ENCODE measurements at regions not wholly inside any gene's neighbourhood (a gene's known extent, or its start where the extent isn't known, plus 50 kb on each side); places are given as distances from the start of the nearest gene placed in this dataset.
A peak's percentile ranks its signal among the peaks of the same experiment; 100 is the strongest.

GRCh38 chr11:28582506-28582905 is 474.3 kb downstream of the METTL15 start:
- DNase-seq = no peak

DNA sequence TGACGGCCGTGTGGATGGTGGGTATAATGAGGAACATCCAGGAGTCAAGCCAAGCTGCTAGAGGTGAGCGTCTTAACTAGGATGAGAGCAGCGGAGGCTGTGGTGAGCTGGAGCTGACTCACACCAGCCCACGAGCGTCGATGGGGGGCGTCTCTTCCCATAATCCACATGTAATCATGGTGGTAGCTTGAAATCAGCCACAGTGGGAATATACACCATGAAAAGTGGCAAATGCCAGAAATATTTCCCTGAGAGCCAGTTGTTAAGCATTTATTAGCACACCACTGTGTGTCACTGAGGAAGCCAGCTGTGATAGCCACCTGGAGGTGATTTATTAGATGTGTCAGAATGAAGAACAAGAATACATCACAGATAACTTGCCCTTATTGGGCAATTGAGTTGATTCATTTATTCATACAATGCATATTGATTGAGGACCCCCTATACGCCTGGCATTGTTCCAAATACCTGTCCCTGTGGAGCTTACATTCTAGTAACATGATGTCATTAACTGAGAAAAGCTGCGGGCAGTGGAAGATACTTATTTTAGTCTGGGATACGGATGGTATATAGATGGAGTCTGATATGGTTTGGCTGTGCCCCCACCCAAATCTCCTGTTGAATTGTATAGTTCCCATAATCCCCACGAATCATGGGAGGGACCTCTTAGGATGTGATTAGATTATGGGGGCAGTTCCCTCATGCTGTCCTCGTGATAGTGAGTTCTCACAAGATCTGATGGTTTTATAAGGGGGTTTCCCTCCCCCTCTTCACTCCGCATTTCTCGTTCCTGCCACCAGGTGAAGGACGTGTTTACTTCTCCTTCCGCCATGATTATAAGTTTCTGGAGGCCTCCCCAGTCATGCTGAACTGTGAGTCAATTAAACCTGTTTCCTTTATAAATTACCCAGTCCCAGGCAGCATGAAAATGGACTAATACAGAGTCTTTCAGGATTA is 473.4 kb downstream of the METTL15 start:
- no peak for DNase-seq

- no peak for DNase-seq
Observed at GRCh38 chr11:28571371-28571770, 463.2 kb downstream of the METTL15 start.

DNA sequence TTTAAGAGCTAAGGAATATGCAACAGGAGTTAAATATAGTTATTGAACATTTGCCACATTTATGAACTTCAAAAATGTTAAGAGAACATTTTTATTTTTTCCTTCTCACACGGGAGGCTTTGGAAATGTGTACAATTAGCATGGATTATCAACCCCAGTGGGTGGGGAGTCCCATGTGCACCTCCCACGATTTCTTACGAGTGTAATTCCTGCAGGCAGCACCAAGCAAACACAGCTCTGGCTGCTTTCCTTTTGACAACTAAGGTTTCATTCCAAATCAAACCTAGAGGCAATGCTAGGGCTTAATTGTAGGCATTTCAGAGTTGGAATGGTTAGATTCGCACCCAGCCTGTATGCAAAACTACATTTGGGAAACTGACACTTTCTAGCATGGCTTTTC is 460.9 kb downstream of the METTL15 start:
- DNase-seq = no peak

DNA sequence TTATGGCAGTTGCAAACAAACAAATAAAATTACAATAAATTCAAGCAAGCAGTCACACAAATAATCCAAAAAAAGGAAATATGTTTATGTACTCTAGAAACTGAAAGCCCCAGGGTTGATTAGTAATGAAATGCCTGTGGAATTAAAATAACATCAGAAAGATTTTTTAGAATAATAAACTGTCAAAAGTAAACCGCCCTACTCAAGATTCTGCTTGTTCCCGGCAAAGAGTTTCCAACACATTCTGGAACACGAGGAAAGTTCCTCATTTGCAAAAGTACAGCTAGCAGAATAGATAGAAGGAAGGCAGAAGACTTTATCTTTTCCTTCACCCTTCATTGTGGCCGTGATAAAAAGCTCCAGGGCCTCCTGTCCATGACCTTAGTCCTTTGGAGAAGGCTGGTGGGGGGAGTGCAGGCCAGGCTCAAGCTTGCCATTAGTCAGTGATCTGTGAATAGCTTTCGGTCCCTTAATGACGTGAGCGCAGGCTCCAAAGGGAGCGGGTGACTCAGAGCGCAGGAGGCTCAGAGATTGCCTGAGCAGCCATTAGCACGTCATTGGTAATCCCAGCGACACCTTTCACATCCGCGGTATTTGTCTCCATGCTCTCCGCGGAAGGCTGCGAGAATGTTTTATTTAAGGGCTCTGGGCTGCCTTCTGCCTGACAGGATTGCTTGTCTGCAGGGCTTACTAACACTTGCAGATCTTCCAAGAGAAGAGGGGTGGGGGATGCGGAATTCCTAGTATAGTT is 458.3 kb downstream of the METTL15 start:
- no peak for DNase-seq

GRCh38 chr11:28559492-28559891 is 451.3 kb downstream of the METTL15 start:
- DNase-seq = no peak

GRCh38 chr11:28547321-28547741 is 439.1 kb downstream of the METTL15 start:
- DNase-seq = no peak

- no peak for DNase-seq
Observed at GRCh38 chr11:28545536-28545935, 437.3 kb downstream of the METTL15 start.

- no peak for DNase-seq
Observed at GRCh38 chr11:28542561-28542960, 434.4 kb downstream of the METTL15 start.

GRCh38 chr11:28539239-28540030 is 431.2 kb downstream of the METTL15 start:
- DNase-seq = no peak

GRCh38 chr11:28537822-28538221 is 429.6 kb downstream of the METTL15 start:
- DNase-seq = no peak

- DNase-seq = no peak
Observed at GRCh38 chr11:28536504-28537267, 428.5 kb downstream of the METTL15 start.

- DNase-seq = no peak
Observed at GRCh38 chr11:28535677-28536076, 427.5 kb downstream of the METTL15 start.

GRCh38 chr11:28529540-28530410 is 421.6 kb downstream of the METTL15 start:
- peak in 1 of 5 experiments; percentile 9 for DNase-seq

DNA sequence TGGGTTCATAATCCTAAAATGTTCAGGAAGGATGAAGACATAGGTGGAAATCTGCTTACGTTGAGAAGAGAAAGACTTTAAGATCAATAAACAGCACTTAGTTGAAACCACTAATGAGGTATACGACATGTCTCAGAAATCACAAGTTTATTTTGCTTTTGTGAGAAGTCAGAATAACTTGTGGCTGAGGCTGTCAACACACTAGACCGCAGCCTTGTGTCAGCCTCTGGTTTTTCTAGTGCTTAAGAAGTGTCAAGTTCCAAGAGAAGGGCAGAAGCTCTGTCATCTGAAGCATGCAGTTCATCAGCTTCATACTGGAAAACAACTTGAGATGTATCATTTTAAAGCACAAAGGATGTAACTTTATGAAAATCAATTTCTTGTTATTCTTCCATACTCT is 420.9 kb downstream of the METTL15 start:
- DNase-seq = no peak

DNA sequence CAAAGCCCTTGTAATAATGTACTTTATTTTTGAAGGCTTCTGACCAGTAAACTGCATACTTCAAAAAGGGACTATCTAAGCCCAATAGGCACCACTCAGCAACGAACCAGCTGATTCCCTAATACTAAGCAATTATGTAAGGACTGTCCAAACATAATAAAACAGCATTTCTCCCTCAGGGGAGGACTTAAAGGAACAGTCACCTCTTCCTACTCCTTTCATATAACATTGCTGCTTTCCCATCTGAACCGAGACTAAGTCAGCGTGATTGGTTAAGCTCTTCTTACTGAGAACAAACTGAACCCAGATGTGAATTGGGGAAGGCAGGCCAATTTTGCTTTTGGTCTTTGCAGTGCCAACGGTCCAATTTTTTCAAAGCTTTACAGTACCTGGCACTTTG is 420.0 kb downstream of the METTL15 start:
- no peak for DNase-seq

GRCh38 chr11:28526406-28526751 is 418.2 kb downstream of the METTL15 start:
- no peak for DNase-seq

- no peak for DNase-seq
Observed at GRCh38 chr11:28525636-28526405, 417.6 kb downstream of the METTL15 start.

DNA sequence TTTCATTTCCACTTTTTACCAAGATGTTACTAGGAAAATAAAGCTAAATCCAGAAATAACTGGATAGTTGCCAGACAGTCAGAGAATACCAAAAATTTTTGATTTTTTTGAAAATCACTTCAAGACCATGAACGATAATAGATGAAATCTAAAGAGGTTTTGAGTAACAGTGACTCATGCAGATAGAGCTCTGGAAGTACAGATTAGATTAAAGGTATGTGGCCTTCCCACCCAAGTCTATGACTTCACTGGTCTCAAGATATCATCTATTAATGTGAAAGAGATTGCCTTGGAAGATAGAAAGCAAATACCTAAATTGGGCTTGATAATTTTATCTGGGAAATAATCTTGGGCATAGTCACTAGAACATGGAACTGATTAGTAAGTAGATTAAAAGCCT is 415.9 kb downstream of the METTL15 start:
- DNase-seq = no peak

- no peak for DNase-seq
Observed at GRCh38 chr11:28521075-28521474, 412.9 kb downstream of the METTL15 start.
